GM18498 (cell line): ENCODE measurements at regions not wholly inside any gene's neighbourhood (a gene's known extent, or its start where the extent isn't known, plus 50 kb on each side); places are given as distances from the start of the nearest gene placed in this dataset.

Source experiments
- ATAC-seq: cut with Tn5 transposase; IDR thresholded peaks from one replicate; pipeline ENCODE4 v1.9.1; 2021; ENCODE audit warnings: mild to moderate bottlenecking, moderate library complexity; ENCODE audit not compliant: unreplicated experiment

DNA sequence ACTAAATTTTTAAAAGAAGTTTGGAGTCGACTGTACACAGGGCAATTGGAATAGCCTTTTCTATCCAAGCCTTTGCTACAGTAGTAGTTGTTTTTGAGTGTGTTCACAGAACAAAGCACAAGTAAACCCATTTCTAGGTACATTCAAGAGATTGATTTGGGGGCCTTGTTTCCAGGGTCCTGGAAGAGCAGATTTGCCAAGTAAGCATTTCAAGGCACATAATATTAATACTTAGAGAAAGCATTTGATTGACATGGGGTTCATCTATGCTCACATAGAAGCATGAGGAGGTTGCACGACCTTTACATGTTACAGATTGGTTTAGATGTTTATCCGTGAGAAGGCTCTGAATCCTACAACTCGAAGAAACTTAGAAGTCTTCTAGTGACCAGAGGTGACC is 324.1 kb downstream of the MYCN start:
- no peak for ATAC-seq

- ATAC-seq = no peak
Measured at GRCh38 chr2:16263241-16263890, 323.0 kb downstream of the MYCN start.

GRCh38 chr2:16262526-16263178 is 322.3 kb downstream of the MYCN start:
- ATAC-seq = no peak

DNA sequence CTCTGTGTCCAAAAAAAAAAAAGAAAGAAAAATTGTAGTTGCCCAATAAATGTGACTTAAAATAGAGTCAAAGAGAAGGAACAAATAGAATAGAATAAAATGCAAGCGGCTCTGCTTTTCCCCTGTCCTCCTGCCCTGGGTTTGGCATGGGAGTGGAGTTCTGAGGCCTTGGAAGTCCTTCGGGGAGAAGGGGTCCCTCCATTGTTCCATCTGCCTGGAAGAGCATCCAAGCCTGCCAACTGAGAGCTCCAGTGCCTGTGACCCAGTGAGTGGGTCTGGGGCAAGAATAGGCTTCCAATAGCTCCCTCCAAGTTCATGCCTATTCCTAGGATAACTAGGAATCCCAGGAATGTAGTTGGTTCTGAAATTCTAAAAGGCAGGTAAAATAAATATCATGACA is 321.4 kb downstream of the MYCN start:
- no peak for ATAC-seq

DNA sequence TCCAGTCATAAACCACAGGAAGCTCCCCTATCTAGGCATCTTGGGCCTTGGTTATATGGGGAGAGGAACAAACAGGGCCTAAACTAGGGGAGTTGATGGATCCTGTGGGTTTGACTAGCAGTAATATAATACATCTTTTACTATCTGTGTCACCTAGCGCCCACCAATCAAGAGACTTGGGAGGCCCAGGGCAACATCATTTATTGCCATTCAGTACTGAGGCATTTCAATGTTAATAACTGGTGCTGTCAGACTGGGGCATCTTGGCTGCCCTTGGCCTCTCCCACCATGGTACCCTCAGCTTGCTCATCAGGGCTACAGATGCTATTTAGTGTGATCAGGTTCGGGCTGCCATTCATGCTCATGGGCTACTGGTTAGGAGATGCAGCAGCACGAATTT is 320.7 kb downstream of the MYCN start:
- ATAC-seq = no peak

GRCh38 chr2:16260041-16260830 is 319.9 kb downstream of the MYCN start:
- no peak for ATAC-seq

GRCh38 chr2:16259010-16259409 is 318.7 kb downstream of the MYCN start:
- ATAC-seq = no peak

DNA sequence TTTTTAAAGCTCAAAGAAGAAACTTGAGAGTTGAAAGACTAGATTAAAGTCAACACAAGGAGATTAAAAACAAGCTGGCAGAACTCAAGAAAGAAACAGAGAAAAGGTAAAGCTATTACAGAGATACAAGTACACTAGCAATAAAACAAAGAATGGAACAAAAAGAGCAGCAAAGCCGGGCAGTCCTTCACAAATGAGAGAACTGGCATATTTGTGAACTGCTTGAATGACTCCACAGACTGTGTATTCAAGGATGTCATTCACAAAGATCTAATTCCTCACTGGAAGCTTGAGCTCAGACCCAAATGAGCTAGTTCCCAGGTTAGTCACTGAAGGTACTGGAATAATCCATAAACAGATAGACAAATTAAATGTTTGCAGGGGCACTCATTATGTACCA is 318.0 kb downstream of the MYCN start:
- no peak for ATAC-seq

DNA sequence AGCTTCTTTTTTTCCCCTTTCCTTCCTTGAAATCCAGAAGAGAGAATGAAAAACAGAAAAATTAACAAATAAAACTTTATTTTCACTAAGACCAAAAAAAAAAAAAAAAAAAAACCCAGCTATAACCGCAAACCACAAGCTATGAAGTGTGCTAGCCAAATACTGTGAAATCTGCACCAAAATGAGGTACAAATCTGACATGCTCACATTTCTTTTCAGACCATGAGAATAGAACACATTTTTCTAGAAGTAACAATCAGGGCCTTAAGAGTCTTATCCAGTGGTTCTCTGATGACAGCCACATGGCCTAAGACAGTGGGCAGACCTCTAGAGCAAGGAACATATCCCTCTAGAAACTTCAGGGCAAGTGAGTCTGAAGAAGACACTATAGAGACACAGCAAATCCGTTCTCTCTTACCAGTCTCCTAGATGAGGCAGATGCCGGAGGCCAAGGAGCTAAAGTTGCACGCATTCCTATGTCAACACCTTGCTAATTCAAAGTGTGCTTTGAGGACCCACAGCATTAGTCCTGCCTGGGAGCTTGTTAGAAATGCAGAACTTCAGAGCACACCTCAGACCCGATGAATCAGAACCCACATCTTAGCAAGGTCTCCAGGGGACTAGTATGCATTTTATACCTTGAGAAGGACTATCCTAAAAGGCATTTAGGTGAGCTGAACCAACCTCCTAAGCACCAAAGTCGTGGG is 317.1 kb downstream of the MYCN start:
- ATAC-seq = no peak

DNA sequence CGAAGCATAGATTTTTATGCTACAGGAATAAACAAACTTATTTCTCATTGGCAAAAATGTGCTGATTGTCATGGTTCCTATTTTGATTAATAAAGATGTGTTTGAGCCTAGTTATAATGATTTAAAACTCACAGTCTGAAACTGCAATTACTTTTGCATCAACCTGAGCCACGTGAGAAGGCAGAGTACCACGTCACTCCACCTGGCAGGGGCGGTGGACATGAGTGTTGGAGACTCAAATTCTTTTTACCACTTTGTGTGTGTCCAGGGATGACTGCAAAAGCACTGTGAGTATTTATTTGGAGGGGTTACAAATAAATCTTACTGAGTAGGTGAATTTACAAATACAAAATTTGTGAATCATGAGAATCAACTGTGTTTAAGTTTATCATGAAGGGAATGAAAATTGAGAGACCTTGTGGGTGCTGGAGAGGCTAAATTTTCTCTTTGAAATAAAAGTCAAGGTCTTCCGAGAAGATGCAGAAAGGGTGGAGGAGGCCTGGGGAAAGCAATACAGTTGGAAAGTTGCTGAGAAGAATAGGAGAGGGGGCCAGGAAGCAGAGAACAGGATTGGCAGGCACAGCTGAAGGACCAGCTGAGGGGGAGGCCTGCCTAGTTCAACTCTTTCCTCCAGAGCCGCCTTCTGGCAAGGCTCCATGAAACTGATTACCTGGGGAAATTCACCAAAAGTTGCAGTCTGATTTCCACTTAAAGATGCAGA is 316.4 kb downstream of the MYCN start:
- ATAC-seq = no peak

- ATAC-seq = no peak
Measured at GRCh38 chr2:16255120-16255519, 314.8 kb downstream of the MYCN start.

GRCh38 chr2:16254356-16254965 is 314.1 kb downstream of the MYCN start:
- no peak for ATAC-seq

DNA sequence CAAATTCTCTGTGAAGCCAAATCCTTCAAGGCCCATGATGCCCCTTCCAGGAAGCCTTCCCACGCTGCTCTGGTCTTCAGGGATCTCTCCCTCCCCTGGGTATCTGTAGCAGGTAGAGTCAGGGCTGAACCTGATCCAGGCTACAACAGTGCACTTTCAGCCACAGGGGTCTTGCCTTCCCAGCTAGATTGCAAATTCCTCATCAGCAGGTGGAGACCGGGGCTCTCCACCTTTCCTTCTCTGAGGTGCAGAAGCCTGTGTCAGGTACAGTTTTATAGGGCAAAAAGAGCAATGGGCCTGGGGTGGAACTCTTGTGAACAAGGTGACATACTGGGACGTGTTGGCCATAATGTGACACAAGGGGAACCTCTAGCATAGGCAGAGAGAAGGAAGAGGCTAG is 312.9 kb downstream of the MYCN start:
- ATAC-seq = no peak

GRCh38 chr2:16252891-16253290 is 312.5 kb downstream of the MYCN start:
- ATAC-seq = no peak

DNA sequence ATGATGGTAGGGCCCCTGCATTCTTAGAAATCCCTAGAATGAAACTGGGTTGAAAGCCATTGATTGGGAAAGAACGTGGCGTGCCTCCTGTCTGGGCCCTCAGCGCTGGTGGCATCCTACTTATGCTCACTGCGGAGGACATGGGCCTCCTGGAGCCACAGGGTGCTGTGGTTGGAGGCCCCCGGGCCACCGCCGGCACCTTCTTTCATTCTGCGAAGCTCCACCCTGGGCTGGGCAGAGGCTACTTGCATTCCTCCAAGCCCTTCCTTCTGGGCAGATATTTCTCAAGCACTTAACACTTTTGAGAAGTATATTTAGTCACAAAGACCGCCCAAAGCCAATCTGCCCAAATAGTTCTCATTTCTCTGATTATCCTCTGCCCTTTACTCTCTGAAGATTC is 311.9 kb downstream of the MYCN start:
- no peak for ATAC-seq

DNA sequence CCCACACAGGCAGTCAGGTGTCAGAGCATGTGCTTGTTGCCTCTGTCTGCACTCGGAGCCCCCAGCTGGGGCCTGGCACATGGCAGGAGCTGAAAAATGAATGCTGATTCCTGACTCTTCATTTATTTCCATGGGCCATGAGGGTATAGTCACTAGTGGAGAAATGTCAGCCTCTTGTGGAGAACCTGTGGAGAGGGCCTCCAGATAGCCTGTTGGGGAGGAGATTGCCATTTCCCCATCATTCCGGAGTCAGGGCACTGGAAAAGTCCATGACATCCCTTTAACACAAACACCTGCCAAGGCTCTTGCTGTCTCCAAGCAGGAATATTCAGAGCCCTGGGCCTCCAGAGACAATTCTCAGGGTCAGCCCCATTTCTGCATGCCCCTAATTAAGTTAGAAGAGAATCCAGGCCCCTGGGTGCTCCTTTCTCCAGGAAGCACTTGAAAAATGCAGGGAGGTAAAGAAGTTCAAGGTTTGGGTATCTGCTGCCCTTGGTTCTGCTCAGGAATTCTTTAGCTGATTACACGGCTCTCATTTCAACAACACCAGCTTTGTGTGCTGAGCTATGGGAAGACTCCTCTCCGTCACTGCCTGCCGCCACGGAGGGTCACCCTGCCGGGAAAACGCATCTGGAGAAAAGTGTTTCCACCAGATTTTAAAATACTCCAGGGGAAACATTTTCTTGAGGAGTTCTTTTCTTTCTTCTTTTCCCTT is 311.3 kb downstream of the MYCN start:
- no peak for ATAC-seq

DNA sequence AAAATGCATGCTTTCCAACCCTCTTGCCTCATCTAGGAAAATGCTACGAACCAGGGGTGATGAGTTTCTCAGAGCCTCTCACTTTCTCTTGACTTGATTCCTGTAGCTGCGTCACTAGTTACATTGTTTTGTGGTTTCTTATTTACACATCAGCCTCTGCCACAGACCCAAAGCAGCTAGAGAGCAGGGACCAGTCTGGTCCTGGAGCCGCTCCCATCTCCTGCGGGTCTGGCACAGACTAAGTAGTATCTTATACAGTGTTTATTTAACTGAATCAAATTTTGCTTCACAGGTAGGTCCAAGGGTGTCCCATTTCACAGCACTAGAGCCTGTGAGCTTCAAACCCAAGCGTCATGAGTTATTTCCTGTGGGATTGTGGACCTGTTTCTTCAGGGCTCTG is 310.5 kb downstream of the MYCN start:
- ATAC-seq = no peak

GRCh38 chr2:16250466-16250865 is 310.1 kb downstream of the MYCN start:
- ATAC-seq = no peak

DNA sequence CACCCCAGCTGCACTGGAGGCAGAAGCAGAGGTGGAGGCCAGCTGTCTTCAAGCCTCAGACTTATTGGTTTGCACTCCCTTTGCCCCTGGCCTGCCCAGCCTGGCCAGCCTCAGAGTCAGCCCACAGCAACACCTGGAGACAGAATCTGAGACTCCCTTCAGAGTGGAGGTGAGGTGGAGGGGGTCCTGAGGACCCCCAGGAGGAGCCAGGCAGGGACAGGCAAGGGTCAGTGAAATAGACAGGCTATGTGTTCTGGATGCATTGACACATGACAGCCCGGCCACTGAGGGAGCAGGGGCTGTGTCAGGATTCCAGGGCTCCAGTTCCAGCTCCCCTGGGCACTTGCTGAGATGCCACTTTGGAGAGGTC is 309.7 kb downstream of the MYCN start:
- no peak for ATAC-seq
